K562 (cell line): ENCODE measurements at regions not wholly inside any gene's neighbourhood (a gene's known extent, or its start where the extent isn't known, plus 50 kb on each side); places are given as distances from the start of the nearest gene placed in this dataset.

Experiments used
- CEBPB ChIP-seq: fragments of 450-650 bp; IDR thresholded peaks from 2 replicates; pipeline ENCODE4 v1.6.1; 2016; ENCODE audit warnings: missing genetic modification characterization, missing compliant biosample characterization
- ETV6 ChIP-seq, 3 experiments: fragments of 150-350 bp in 1 of 3; sonication (generic) in 1 of 3; formaldehyde crosslinking in 1 of 3; IDR thresholded peaks; 2 replicates each; pipeline versions ENCODE4 v1.6.1 to v1.8.0; 2014 to 2022; ENCODE audit warnings: borderline replicate concordance in 2 of 3, low read depth in 2 of 3, antibody characterized with exemption in 1 of 3, low read length in 1 of 3, mild to moderate bottlenecking in 1 of 3, missing genetic modification reagents in 1 of 3
- FOXJ3 ChIP-seq: sonication (generic); formaldehyde crosslinking; IDR thresholded peaks from 2 replicates; pipeline ENCODE4 v1.4.0; 2020; ENCODE audit warnings: mild to moderate bottlenecking, missing genetic modification reagents
- PYGO2 ChIP-seq: fragments of 450-650 bp; IDR thresholded peaks from 2 replicates; pipeline ENCODE4 v1.6.1; 2016; ENCODE audit warnings: mild to moderate bottlenecking, missing genetic modification characterization, moderate library complexity, missing compliant biosample characterization
- SMARCC2 ChIP-seq: fragments of 450-650 bp; IDR thresholded peaks from 2 replicates; pipeline ENCODE4 v1.6.1; 2017; ENCODE audit warnings: antibody characterized with exemption, moderate library complexity, mild to moderate bottlenecking, low read depth
- SREBF2 ChIP-seq: sonication (generic); formaldehyde crosslinking; IDR thresholded peaks from 2 replicates; pipeline ENCODE4 v1.4.0; 2020; ENCODE audit warnings: mild to moderate bottlenecking, missing genetic modification reagents
- TF ChIP-seq, protein P1 (sequence below), 2 experiments: IDR thresholded peaks; 2 replicates each; pipeline ENCODE4 v1.6.1; 2011; ENCODE audit warnings: borderline replicate concordance in 1 of 2, control low read depth in 1 of 2, low read depth in 1 of 2, low read length in 1 of 2, mild to moderate bottlenecking in 1 of 2, mixed read lengths in 1 of 2, moderate library complexity in 1 of 2; ENCODE audit not compliant: insufficient read depth in 1 of 2, insufficient read length in 1 of 2, poor library complexity in 1 of 2, severe bottlenecking in 1 of 2; ENCODE audit errors: extremely low read depth in 1 of 2
- TF ChIP-seq, protein P2 (sequence below): sonication (generic); formaldehyde crosslinking; IDR thresholded peaks from 2 replicates; pipeline ENCODE4 v1.8.1; 2023; ENCODE audit warnings: mild to moderate bottlenecking, missing genetic modification reagents

GRCh38 chr10:44193567-44194220, 191.2 kb downstream of the CXCL12 start (continued):
- TF ChIP-seq, protein P1, sequence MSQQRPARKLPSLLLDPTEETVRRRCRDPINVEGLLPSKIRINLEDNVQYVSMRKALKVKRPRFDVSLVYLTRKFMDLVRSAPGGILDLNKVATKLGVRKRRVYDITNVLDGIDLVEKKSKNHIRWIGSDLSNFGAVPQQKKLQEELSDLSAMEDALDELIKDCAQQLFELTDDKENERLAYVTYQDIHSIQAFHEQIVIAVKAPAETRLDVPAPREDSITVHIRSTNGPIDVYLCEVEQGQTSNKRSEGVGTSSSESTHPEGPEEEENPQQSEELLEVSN (IDR thresholded peaks at IDR 0.05; ENCODE audit: borderline replicate concordance in 1 of 2, extremely low read depth in 1 of 2, insufficient read depth in 1 of 2, insufficient read length in 1 of 2, low read depth in 1 of 2, low read length in 1 of 2, poor library complexity in 1 of 2, severe bottlenecking in 1 of 2) = no peak
- TF ChIP-seq SMARCC2 = no peak
- TF ChIP-seq, protein P2, sequence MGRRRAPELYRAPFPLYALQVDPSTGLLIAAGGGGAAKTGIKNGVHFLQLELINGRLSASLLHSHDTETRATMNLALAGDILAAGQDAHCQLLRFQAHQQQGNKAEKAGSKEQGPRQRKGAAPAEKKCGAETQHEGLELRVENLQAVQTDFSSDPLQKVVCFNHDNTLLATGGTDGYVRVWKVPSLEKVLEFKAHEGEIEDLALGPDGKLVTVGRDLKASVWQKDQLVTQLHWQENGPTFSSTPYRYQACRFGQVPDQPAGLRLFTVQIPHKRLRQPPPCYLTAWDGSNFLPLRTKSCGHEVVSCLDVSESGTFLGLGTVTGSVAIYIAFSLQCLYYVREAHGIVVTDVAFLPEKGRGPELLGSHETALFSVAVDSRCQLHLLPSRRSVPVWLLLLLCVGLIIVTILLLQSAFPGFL (CRISPR knock-in tag) = no peak
- no peak for TF ChIP-seq PYGO2 (tag)
- no peak for TF ChIP-seq SREBF2 (CRISPR knock-in tag)
- no peak for TF ChIP-seq CEBPB (tag)
- TF ChIP-seq FOXJ3 (CRISPR knock-in tag) = no peak
- TF ChIP-seq ETV6 (IDR thresholded peaks at IDR 0.05; ENCODE audit: borderline replicate concordance in 1 of 2, low read depth in 2 of 2, low read length in 1 of 2) = no peak
- no peak for TF ChIP-seq ETV6 (CRISPR knock-in tag; IDR thresholded peaks at IDR 0.05; ENCODE audit: borderline replicate concordance)
